K562 (cell line): ENCODE measurements at regions not wholly inside any gene's neighbourhood (a gene's known extent, or its start where the extent isn't known, plus 50 kb on each side); places are given as distances from the start of the nearest gene placed in this dataset.

ENCODE experiments used
- ARNT ChIP-seq, 2 experiments: fragments of 450-650 bp; IDR thresholded peaks; 2 replicates each; pipeline ENCODE4 v1.6.1; 2016; ENCODE audit warnings: mild to moderate bottlenecking in 1 of 2
- ETS2 ChIP-seq: IDR thresholded peaks from 2 replicates; pipeline ENCODE4 v1.6.1; 2016; ENCODE audit warnings: borderline replicate concordance, missing genetic modification characterization, mild to moderate bottlenecking, moderate library complexity, missing compliant biosample characterization; ENCODE audit not compliant: poor library complexity, severe bottlenecking
- RAD51 ChIP-seq: fragments of 450-650 bp; IDR thresholded peaks from 2 replicates; pipeline ENCODE4 v1.7.1; 2016; ENCODE audit warnings: low read depth, mild to moderate bottlenecking, borderline replicate concordance
- TFAP4 ChIP-seq: sonication (generic); formaldehyde crosslinking; IDR thresholded peaks from 2 replicates; pipeline ENCODE4 v1.8.0; 2022; ENCODE audit warnings: missing genetic modification reagents, mild to moderate bottlenecking, moderate library complexity, borderline replicate concordance
- ZBTB1 ChIP-seq: sonication (generic); formaldehyde crosslinking; IDR thresholded peaks from 2 replicates; pipeline ENCODE4 v1.8.1; 2023; ENCODE audit warnings: missing genetic modification reagents, low read depth, mild to moderate bottlenecking, borderline replicate concordance
- ZBTB8A ChIP-seq: fragments of 450-650 bp; IDR thresholded peaks from 2 replicates; pipeline ENCODE4 v1.6.1; 2018; ENCODE audit warnings: mild to moderate bottlenecking, moderate library complexity; ENCODE audit not compliant: partially characterized antibody
- ZNF146 ChIP-seq: IDR thresholded peaks from one replicate; pipeline ENCODE4 v1.6.1; 2018; ENCODE audit warnings: missing compliant biosample characterization; ENCODE audit not compliant: unreplicated experiment
- ZNF253 ChIP-seq: fragments of 250-450 bp; sonication (Bioruptor Pico); conservative IDR thresholded peaks from 2 replicates; pipeline ENCODE4 v1.6.1; 2021; ENCODE audit warnings: mild to moderate bottlenecking
- ZNF408 ChIP-seq: fragments of 250-450 bp; sonication (Bioruptor Pico); IDR thresholded peaks from 2 replicates; pipeline ENCODE4 v1.4.0; 2020; ENCODE audit warnings: low read depth, mild to moderate bottlenecking, moderate library complexity
- ZNF436 ChIP-seq: fragments of 250-450, 450-650 bp; sonication (Bioruptor Pico); formaldehyde crosslinking; IDR thresholded peaks from 2 replicates; pipeline ENCODE4 v1.7.0; 2020; ENCODE audit warnings: mild to moderate bottlenecking
- TF ChIP-seq, protein P1 (sequence below): fragments of 250-450 bp; sonication (Bioruptor Pico); IDR thresholded peaks from 2 replicates; pipeline ENCODE4 v1.8.0; 2022; ENCODE audit warnings: inconsistent platforms
- TF ChIP-seq, protein P2 (sequence below): fragments of 450-650 bp; formaldehyde crosslinking; IDR thresholded peaks from 2 replicates; pipeline ENCODE4 v1.4.0; 2020; ENCODE audit warnings: mild to moderate bottlenecking
- TF ChIP-seq, protein P3 (sequence below): fragments of 450-650 bp; IDR thresholded peaks from 2 replicates; pipeline ENCODE4 v1.6.1; 2014; ENCODE audit warnings: low read depth, mild to moderate bottlenecking, moderate library complexity, borderline replicate concordance
- TF ChIP-seq, protein P4 (sequence below): fragments of 450-650 bp; IDR thresholded peaks from 2 replicates; pipeline ENCODE4 v1.6.1; 2016; ENCODE audit warnings: low read depth

DNA sequence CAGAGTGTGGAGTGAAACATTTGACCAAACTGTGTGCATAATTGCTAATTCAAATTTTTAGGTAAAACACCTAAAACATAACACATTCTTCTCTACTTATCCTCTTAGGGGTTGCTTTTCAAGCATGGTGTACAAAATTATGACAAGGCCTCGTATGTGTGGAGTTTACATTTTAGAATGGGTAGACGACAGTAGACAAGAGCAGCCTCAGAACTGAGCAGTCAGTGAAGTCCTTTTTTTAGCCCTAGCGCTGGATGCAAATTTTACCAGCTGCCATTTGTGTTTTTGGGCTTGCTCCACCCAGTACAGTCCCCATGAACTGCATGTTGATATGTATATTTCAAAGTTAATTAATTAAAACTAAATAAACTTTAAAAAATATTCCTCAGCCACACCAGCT, 64.7 kb upstream of the TOP3B start (continued):
- TF ChIP-seq ZNF146 (CRISPR knock-in tag): no peak
- TF ChIP-seq, protein P1, sequence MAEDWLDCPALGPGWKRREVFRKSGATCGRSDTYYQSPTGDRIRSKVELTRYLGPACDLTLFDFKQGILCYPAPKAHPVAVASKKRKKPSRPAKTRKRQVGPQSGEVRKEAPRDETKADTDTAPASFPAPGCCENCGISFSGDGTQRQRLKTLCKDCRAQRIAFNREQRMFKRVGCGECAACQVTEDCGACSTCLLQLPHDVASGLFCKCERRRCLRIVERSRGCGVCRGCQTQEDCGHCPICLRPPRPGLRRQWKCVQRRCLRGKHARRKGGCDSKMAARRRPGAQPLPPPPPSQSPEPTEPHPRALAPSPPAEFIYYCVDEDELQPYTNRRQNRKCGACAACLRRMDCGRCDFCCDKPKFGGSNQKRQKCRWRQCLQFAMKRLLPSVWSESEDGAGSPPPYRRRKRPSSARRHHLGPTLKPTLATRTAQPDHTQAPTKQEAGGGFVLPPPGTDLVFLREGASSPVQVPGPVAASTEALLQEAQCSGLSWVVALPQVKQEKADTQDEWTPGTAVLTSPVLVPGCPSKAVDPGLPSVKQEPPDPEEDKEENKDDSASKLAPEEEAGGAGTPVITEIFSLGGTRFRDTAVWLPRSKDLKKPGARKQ (CRISPR knock-in tag): no peak
- TF ChIP-seq ZNF253 (CRISPR knock-in tag): 0 out of 2 replicates have a peak, but pooled peaks have one; percentile 17
- TF ChIP-seq RAD51: no peak
- TF ChIP-seq ETS2: no peak
- TF ChIP-seq, protein P2, sequence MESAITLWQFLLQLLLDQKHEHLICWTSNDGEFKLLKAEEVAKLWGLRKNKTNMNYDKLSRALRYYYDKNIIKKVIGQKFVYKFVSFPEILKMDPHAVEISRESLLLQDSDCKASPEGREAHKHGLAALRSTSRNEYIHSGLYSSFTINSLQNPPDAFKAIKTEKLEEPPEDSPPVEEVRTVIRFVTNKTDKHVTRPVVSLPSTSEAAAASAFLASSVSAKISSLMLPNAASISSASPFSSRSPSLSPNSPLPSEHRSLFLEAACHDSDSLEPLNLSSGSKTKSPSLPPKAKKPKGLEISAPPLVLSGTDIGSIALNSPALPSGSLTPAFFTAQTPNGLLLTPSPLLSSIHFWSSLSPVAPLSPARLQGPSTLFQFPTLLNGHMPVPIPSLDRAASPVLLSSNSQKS: no peak
- no peak for TF ChIP-seq ZBTB1 (CRISPR knock-in tag)
- TF ChIP-seq, protein P3, sequence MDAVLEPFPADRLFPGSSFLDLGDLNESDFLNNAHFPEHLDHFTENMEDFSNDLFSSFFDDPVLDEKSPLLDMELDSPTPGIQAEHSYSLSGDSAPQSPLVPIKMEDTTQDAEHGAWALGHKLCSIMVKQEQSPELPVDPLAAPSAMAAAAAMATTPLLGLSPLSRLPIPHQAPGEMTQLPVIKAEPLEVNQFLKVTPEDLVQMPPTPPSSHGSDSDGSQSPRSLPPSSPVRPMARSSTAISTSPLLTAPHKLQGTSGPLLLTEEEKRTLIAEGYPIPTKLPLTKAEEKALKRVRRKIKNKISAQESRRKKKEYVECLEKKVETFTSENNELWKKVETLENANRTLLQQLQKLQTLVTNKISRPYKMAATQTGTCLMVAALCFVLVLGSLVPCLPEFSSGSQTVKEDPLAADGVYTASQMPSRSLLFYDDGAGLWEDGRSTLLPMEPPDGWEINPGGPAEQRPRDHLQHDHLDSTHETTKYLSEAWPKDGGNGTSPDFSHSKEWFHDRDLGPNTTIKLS: no peak
- TF ChIP-seq ZBTB8A: no peak
- no peak for TF ChIP-seq TFAP4 (CRISPR knock-in tag)
- no peak for TF ChIP-seq ARNT (IDR thresholded peaks at IDR 0.05)
- TF ChIP-seq, protein P4, sequence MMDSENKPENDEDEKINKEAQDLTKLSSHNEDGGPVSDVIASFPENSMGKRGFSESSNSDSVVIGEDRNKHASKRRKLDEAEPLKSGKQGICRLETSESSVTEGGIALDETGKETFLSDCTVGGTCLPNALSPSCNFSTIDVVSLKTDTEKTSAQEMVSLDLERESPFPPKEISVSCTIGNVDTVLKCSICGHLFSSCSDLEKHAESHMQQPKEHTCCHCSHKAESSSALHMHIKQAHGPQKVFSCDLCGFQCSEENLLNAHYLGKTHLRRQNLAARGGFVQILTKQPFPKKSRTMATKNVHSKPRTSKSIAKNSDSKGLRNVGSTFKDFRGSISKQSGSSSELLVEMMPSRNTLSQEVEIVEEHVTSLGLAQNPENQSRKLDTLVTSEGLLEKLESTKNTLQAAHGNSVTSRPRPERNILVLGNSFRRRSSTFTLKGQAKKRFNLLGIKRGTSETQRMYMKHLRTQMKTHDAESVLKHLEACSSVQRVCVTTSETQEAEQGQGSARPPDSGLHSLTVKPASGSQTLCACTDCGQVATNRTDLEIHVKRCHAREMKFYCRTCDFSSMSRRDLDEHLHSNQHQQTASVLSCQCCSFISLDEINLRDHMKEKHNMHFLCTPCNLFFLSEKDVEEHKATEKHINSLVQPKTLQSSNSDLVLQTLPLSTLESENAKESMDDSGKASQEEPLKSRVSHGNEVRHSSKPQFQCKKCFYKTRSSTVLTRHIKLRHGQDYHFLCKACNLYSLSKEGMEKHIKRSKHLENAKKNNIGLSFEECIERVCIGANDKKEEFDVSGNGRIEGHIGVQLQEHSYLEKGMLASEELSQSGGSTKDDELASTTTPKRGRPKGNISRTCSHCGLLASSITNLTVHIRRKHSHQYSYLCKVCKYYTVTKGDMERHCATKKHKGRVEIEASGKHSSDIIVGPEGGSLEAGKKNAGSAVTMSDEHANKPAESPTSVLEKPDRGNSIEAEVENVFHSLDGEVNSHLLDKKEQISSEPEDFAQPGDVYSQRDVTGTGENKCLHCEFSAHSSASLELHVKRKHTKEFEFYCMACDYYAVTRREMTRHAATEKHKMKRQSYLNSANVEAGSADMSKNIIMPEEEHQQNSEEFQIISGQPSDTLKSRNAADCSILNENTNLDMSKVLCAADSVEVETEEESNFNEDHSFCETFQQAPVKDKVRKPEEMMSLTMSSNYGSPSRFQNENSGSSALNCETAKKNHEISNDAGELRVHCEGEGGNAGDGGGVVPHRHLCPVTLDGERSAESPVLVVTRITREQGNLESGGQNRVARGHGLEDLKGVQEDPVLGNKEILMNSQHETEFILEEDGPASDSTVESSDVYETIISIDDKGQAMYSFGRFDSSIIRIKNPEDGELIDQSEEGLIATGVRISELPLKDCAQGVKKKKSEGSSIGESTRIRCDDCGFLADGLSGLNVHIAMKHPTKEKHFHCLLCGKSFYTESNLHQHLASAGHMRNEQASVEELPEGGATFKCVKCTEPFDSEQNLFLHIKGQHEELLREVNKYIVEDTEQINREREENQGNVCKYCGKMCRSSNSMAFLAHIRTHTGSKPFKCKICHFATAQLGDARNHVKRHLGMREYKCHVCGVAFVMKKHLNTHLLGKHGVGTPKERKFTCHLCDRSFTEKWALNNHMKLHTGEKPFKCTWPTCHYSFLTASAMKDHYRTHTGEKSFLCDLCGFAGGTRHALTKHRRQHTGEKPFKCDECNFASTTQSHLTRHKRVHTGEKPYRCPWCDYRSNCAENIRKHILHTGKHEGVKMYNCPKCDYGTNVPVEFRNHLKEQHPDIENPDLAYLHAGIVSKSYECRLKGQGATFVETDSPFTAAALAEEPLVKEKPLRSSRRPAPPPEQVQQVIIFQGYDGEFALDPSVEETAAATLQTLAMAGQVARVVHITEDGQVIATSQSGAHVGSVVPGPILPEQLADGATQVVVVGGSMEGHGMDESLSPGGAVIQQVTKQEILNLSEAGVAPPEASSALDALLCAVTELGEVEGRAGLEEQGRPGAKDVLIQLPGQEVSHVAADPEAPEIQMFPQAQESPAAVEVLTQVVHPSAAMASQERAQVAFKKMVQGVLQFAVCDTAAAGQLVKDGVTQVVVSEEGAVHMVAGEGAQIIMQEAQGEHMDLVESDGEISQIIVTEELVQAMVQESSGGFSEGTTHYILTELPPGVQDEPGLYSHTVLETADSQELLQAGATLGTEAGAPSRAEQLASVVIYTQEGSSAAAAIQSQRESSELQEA: no peak
- 0 out of 2 replicates have a peak, but pooled peaks have one; percentile 55 for TF ChIP-seq ZNF436 (CRISPR knock-in tag)
- 0 out of 2 replicates have a peak, but pooled peaks have one; percentile 72 for TF ChIP-seq ZNF408 (CRISPR knock-in tag)
